ENCODE measurements at regions not wholly inside any gene's neighbourhood (a gene's known extent, or its start where the extent isn't known, plus 50 kb on each side); places are given as distances from the start of the nearest gene placed in this dataset.

DNA sequence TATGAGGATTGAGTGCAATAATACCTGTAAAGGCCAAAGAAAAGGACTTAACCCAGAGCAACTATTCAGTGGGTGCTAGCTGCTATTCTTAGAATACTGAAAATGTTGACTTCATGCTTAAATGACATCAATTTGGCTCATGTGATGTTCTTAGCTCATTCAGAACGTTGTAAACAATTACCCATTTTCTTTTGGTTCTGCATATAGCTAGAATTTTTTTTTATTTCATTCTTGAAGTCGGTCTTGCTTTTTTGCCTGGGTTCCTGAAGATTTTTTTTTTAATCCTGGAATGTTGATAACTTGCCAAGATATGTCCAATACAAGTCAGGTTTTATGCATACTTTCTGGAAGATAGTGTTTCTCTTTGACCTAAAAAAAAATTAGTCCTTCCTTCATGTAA, 772.0 kb downstream of the LTN1 start:
- TF ChIP-seq CTCF (conservative IDR thresholded peaks at IDR 0.05) (no peak), ZFX (IDR thresholded peaks at IDR 0.05) (no peak)
